H9 (cell line): ENCODE measurements at regions not wholly inside any gene's neighbourhood (a gene's known extent, or its start where the extent isn't known, plus 50 kb on each side); places are given as distances from the start of the nearest gene placed in this dataset.

Experiments
- DNase-seq: peaks from one replicate; pipeline ENCODE4 v3.0.0-alpha.2; 2017
- H2AFZ ChIP-seq: one replicate; pipeline ENCODE4 v1.6.1; 2013; ENCODE audit warnings: mild to moderate bottlenecking, low read length, control low read depth, moderate library complexity
- H2AK5ac ChIP-seq: 2 replicates; pipeline ENCODE4 v1.6.1; 2013; ENCODE audit warnings: low read length, control low read depth, mixed read lengths; ENCODE audit not compliant: insufficient read length
- H2BK120ac ChIP-seq: one replicate; pipeline ENCODE4 v1.6.1; 2013; ENCODE audit warnings: low read depth, mild to moderate bottlenecking, low read length, control low read depth, inconsistent platforms; ENCODE audit not compliant: poor library complexity, severe bottlenecking
- H2BK12ac ChIP-seq: 2 replicates; pipeline ENCODE4 v1.6.1; 2013; ENCODE audit warnings: low read length, control low read depth, mixed read lengths, low read depth; ENCODE audit not compliant: insufficient read length
- H2BK15ac ChIP-seq: 2 replicates; pipeline ENCODE4 v1.6.1; 2013; ENCODE audit warnings: low read depth, low read length, control low read depth
- H2BK20ac ChIP-seq: one replicate; pipeline ENCODE4 v1.6.1; 2013; ENCODE audit warnings: low read depth, mild to moderate bottlenecking, low read length, control low read depth, inconsistent platforms; ENCODE audit not compliant: poor library complexity, severe bottlenecking
- H2BK5ac ChIP-seq: 2 replicates; pipeline ENCODE4 v1.6.1; 2013; ENCODE audit warnings: low read length, control low read depth, mixed read lengths; ENCODE audit not compliant: insufficient read length
- H3K14ac ChIP-seq: 2 replicates; pipeline ENCODE4 v1.6.1; 2013; ENCODE audit warnings: low read length, control low read depth; ENCODE audit not compliant: insufficient read depth
- H3K18ac ChIP-seq: 2 replicates; pipeline ENCODE4 v1.6.1; 2013; ENCODE audit warnings: low read depth, mild to moderate bottlenecking, mixed read lengths, low read length, control low read depth; ENCODE audit not compliant: insufficient read length
- H3K23ac ChIP-seq: 2 replicates; pipeline ENCODE4 v1.6.1; 2013; ENCODE audit warnings: low read length, control low read depth, mixed read lengths, low read depth; ENCODE audit not compliant: insufficient read length
- H3K23me2 ChIP-seq: 2 replicates; pipeline ENCODE4 v1.6.1; 2013; ENCODE audit warnings: low read depth, mild to moderate bottlenecking, mixed read lengths, low read length, control low read depth; ENCODE audit not compliant: insufficient read length, poor library complexity, severe bottlenecking
- H3K27ac ChIP-seq: 2 replicates; pipeline ENCODE4 v1.5.1; 2013; ENCODE audit warnings: low read length, control low read depth, mixed read lengths, low read depth; ENCODE audit not compliant: insufficient read length
- H3K27me3 ChIP-seq: 2 replicates; pipeline ENCODE4 v1.6.1; 2013; ENCODE audit warnings: low read length, control low read depth, inconsistent platforms; ENCODE audit not compliant: insufficient read depth
- H3K4ac ChIP-seq: 2 replicates; pipeline ENCODE4 v1.6.1; 2013; ENCODE audit warnings: low read depth, mild to moderate bottlenecking, control low read depth, inconsistent platforms, low read length, moderate library complexity
- H3K4me1 ChIP-seq: 2 replicates; pipeline ENCODE4 v1.6.1; 2013; ENCODE audit warnings: low read length, control low read depth, inconsistent platforms; ENCODE audit not compliant: insufficient read depth
- H3K4me2 ChIP-seq: 2 replicates; pipeline ENCODE4 v1.6.1; 2013; ENCODE audit warnings: low read length, control low read depth, mixed read lengths; ENCODE audit not compliant: insufficient read length, insufficient read depth
- H3K56ac ChIP-seq: 2 replicates; pipeline ENCODE4 v1.6.1; 2013; ENCODE audit warnings: low read depth, mild to moderate bottlenecking, mixed read lengths, low read length, control low read depth; ENCODE audit not compliant: insufficient read length
- H3K79me1 ChIP-seq: 2 replicates; pipeline ENCODE4 v1.6.1; 2013; ENCODE audit warnings: low read depth, mild to moderate bottlenecking, moderate library complexity, low read length, control low read depth, inconsistent platforms; ENCODE audit not compliant: insufficient read depth, poor library complexity, severe bottlenecking
- H3K79me2 ChIP-seq: 2 replicates; pipeline ENCODE4 v1.6.1; 2013; ENCODE audit warnings: low read length, control low read depth, inconsistent platforms; ENCODE audit not compliant: insufficient read depth
- H3K9ac ChIP-seq: 2 replicates; pipeline ENCODE4 v1.6.1; 2013; ENCODE audit warnings: low read length, control low read depth, mixed read lengths; ENCODE audit not compliant: insufficient read length; ENCODE audit errors: extremely low read depth
- H3K9me3 ChIP-seq: one replicate; pipeline ENCODE4 v1.6.1; 2013; ENCODE audit warnings: low read depth, low read length, inconsistent platforms; ENCODE audit not compliant: control insufficient read depth
- H3T11ph ChIP-seq: one replicate; pipeline ENCODE4 v1.6.1; 2013; ENCODE audit warnings: mild to moderate bottlenecking, low read length, control low read depth, inconsistent platforms
- H4K20me1 ChIP-seq: one replicate; pipeline ENCODE4 v1.6.1; 2013; ENCODE audit not compliant: control insufficient read depth, insufficient read length, insufficient read depth
- H4K5ac ChIP-seq: 2 replicates; pipeline ENCODE4 v1.6.1; 2013; ENCODE audit warnings: low read depth, mild to moderate bottlenecking, mixed read lengths, low read length, control low read depth; ENCODE audit not compliant: insufficient read length
- H4K8ac ChIP-seq: replicated peaks from 2 replicates; pipeline ENCODE4 v1.6.1; 2013; ENCODE audit warnings: low read length, control low read depth, mixed read lengths, low read depth; ENCODE audit not compliant: insufficient read length
- H4K91ac ChIP-seq: 2 replicates; pipeline ENCODE4 v1.6.1; 2013; ENCODE audit warnings: low read depth, mild to moderate bottlenecking, moderate library complexity, mixed read lengths, low read length, control low read depth; ENCODE audit not compliant: insufficient read length
- H3K27ac Mint-ChIP-seq, 3 experiments: 2 replicates in 2 of 3; 3 replicates in 1 of 3; pipeline ENCODE4 v1.8.0; 2020 to 2021; ENCODE audit warnings: mixed read lengths in 3 of 3, mild to moderate bottlenecking in 1 of 3, moderate library complexity in 1 of 3
- H3K27me3 Mint-ChIP-seq: 2 replicates; pipeline ENCODE4 v1.8.0; 2021; ENCODE audit warnings: low read depth, mild to moderate bottlenecking, moderate library complexity, mixed read lengths
- H3K36me3 Mint-ChIP-seq, 3 experiments: 2 replicates in 2 of 3; 3 replicates in 1 of 3; pipeline ENCODE4 v1.8.0; 2020 to 2021; ENCODE audit warnings: low read depth in 3 of 3, mixed read lengths in 3 of 3; ENCODE audit not compliant: insufficient read depth in 1 of 3
- H3K4me1 Mint-ChIP-seq, 2 experiments: 2 replicates each; pipeline ENCODE4 v1.8.0; 2020; ENCODE audit warnings: mixed read lengths in 2 of 2
- H3K4me3 Mint-ChIP-seq, 2 experiments: 2 replicates in 1 of 2; 3 replicates in 1 of 2; pipeline ENCODE4 v1.8.0; 2020 to 2021; ENCODE audit warnings: mild to moderate bottlenecking in 2 of 2, mixed read lengths in 2 of 2, moderate library complexity in 1 of 2
- H3K9me3 Mint-ChIP-seq, 2 experiments: 2 replicates in 1 of 2; 3 replicates in 1 of 2; pipeline ENCODE4 v1.8.0; 2020; ENCODE audit warnings: mild to moderate bottlenecking in 2 of 2, mixed read lengths in 2 of 2, moderate library complexity in 1 of 2
- WGBS: extraction: QIAGEN DNeasy Blood & Tissue Kit; methylation state at CpG from one replicate; pipeline ENCODE4 v1.1.7; 2013; ENCODE audit warnings: missing lambda C conversion rate, low lambda C conversion rate, mixed read lengths; ENCODE audit not compliant: insufficient read length; ENCODE audit errors: extremely low coverage; 5-methylcytosine and 5-hydroxymethylcytosine counted together
- TF ChIP-seq, protein P1 (sequence below): fragments of 200-600 bp; sonication (generic); conservative IDR thresholded peaks from 3 replicates; pipeline ENCODE4 v1.8.0; 2021; ENCODE audit warnings: antibody characterized with exemption, mild to moderate bottlenecking

DNA sequence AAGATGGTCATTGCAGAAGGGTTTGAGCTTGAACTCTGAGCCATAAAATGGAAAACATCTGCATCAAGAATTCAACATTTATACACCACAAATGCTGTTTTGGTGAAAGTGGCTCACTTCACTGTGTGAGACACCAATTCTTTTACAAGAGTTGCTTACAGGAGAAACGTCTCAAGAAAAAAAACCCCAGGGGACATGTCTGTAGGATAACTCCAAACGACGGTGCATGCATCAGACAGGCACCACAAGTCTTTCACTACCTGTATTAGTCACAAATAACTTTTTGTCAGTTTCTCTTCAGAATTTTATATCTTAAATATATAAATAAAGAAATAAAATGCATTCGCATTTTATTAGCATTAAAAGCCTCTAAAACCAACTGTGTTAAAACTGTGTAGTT is 164.3 kb downstream of the EFHB start:
- Histone ChIP-seq H3K9me3 (no peaks in the 10 kb centered on the region), H4K20me1 (no peaks in the 10 kb centered on the region), H3K9ac (no peak overlapping the region), H2AK5ac (no peak overlapping the region), H3K79me2 (no peaks in the 10 kb centered on the region), H2BK15ac (no peak overlapping the region), H3K4ac (no peak overlapping the region), H3K27me3 (no peaks in the 10 kb centered on the region), H3K27ac (no peak overlapping the region), H3K79me1 (no peaks in the 10 kb centered on the region), H4K91ac (no peak overlapping the region), H4K8ac (no peak overlapping the region), H3K14ac (no peak overlapping the region), H4K5ac (no peak overlapping the region), H3T11ph (no peak overlapping the region), H3K56ac (no peak overlapping the region), H2BK5ac (no peak overlapping the region), H2BK20ac (no peak overlapping the region), H2BK12ac (no peak overlapping the region), H3K4me2 (no peak overlapping the region), H2BK120ac (no peak overlapping the region), H3K4me1 (no peaks in the 10 kb centered on the region), H3K23ac (no peak overlapping the region), H2AFZ (no peak overlapping the region), H3K23me2 (no peaks in the 10 kb centered on the region), H3K18ac (no peak overlapping the region)
- Mint-ChIP-seq H3K4me3 (no peak overlapping the region), H3K4me1 (peaks cover under 1 to 11% of the 10 kb centered on the region in 2 experiments), H3K27ac (no peak overlapping the region), H3K36me3 (no peaks in the 10 kb centered on the region), H3K9me3 (no peaks in the 10 kb centered on the region), H3K27me3 (no peaks in the 10 kb centered on the region)
- TF ChIP-seq, protein P1, sequence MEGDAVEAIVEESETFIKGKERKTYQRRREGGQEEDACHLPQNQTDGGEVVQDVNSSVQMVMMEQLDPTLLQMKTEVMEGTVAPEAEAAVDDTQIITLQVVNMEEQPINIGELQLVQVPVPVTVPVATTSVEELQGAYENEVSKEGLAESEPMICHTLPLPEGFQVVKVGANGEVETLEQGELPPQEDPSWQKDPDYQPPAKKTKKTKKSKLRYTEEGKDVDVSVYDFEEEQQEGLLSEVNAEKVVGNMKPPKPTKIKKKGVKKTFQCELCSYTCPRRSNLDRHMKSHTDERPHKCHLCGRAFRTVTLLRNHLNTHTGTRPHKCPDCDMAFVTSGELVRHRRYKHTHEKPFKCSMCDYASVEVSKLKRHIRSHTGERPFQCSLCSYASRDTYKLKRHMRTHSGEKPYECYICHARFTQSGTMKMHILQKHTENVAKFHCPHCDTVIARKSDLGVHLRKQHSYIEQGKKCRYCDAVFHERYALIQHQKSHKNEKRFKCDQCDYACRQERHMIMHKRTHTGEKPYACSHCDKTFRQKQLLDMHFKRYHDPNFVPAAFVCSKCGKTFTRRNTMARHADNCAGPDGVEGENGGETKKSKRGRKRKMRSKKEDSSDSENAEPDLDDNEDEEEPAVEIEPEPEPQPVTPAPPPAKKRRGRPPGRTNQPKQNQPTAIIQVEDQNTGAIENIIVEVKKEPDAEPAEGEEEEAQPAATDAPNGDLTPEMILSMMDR, result no peak
- DNase-seq, result no peak
- WGBS, result no CpG with 5 or more reads among the region's 4 CpGs
